ENCODE measurements at regions not wholly inside any gene's neighbourhood (a gene's known extent, or its start where the extent isn't known, plus 50 kb on each side); places are given as distances from the start of the nearest gene placed in this dataset.

GRCh38 chr4:152243896-152244595 lies 291.8 kb downstream of the FBXW7 start:
- TF ChIP-seq CTCF (conservative IDR thresholded peaks at IDR 0.05 in 1 of 2, IDR thresholded peaks at IDR 0.05 in 1 of 2; ENCODE audit: extremely low read depth in 1 of 2, insufficient read depth in 1 of 2, low read depth in 1 of 2, low read length in 2 of 2), result no peak
- TF ChIP-seq EZH2 (IDR thresholded peaks at IDR 0.05; ENCODE audit: borderline replicate concordance, low read length), result no peak
